SK-N-MC (cell line): ENCODE measurements at regions not wholly inside any gene's neighbourhood (a gene's known extent, or its start where the extent isn't known, plus 50 kb on each side); places are given as distances from the start of the nearest gene placed in this dataset.

Source experiments
- EZH2 ChIP-seq: fragments of 200-600 bp; sonication (generic); IDR thresholded peaks from one replicate; pipeline ENCODE4 v1.6.1; 2017; ENCODE audit warnings: antibody characterized with exemption
- FOXP2 ChIP-seq: optimal IDR thresholded peaks from 2 replicates; pipeline ENCODE3; 2011; ENCODE audit warnings: mild to moderate bottlenecking, moderate library complexity; ENCODE audit not compliant: insufficient read depth; ENCODE audit errors: extremely low read length, control extremely low read depth

DNA sequence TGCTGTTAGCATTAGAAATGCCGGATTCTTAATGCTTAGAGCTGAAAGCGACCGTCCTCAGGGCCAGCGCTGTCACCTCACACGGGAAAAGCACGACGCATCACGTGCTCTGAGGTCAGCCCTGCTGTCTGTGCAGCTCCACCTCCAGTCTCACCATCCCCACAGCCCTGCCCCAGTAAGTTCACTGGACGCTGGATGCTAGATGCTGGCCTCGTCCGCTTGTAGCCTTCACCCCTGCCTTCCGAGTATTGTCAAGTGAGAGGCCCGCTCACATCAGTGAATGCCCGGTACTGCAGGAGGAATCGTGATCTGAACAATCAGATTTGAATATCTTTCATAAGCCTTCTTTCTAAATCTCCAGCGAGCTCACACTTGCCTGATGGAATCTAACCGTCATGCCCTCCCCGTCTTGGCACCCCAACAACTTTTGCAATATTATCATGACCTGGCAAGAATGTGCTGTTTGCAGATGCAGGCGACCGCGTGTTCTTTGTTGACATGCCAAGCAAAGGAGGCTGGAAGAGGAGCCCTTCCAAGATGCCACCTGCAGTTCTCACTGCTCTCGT is 64.9 kb downstream of the DLL1 start:
- TF ChIP-seq FOXP2 (no peak), EZH2 (no peak)
